Activated CD4-positive, alpha-beta memory T cell treated with anti-CD3 and anti-CD28 coated beads, Interleukin-2, amount 10 ng/mL, durations not matched to agents 7 days and 5 days (primary cell): ENCODE measurements at regions not wholly inside any gene's neighbourhood (a gene's known extent, or its start where the extent isn't known, plus 50 kb on each side); places are given as distances from the start of the nearest gene placed in this dataset.
"Not testable (repeated sequence)": the region's sequence is repeated elsewhere in the genome, so short reads cannot be mapped to it uniquely, and the experiment has no call there.

Source experiments
- CTCF ChIA-PET: fragments of 350-600 bp; sonication (Branson Sonifier 250); formaldehyde crosslinking; loops from one replicate; lab custom pipeline; 2021; ENCODE audit warnings: antibody characterized with exemption, inconsistent platforms; lab: Charles Lee
- POLR2A ChIA-PET: fragments of 350-600 bp; sonication (Branson Sonifier 250); formaldehyde crosslinking; loops from one replicate; lab custom pipeline; 2021; ENCODE audit warnings: antibody characterized with exemption; lab: Charles Lee
- DNase-seq: peaks from one replicate; pipeline ENCODE4 v3.0.0-alpha.2; 2020
- H3K27ac Mint-ChIP-seq: one replicate; pipeline ENCODE4 v1.8.0; 2021; ENCODE audit warnings: mild to moderate bottlenecking, mixed read lengths
- H3K27me3 Mint-ChIP-seq: one replicate; pipeline ENCODE4 v1.8.0; 2021; ENCODE audit warnings: mixed read lengths
- H3K36me3 Mint-ChIP-seq: one replicate; pipeline ENCODE4 v1.8.0; 2021; ENCODE audit warnings: low read depth, mixed read lengths
- H3K4me1 Mint-ChIP-seq: one replicate; pipeline ENCODE4 v1.8.0; 2021; ENCODE audit warnings: mixed read lengths
- H3K4me3 Mint-ChIP-seq: one replicate; pipeline ENCODE4 v1.8.0; 2021; ENCODE audit warnings: mild to moderate bottlenecking, mixed read lengths
- H3K9me3 Mint-ChIP-seq: one replicate; pipeline ENCODE4 v1.8.0; 2021; ENCODE audit warnings: mixed read lengths

DNA sequence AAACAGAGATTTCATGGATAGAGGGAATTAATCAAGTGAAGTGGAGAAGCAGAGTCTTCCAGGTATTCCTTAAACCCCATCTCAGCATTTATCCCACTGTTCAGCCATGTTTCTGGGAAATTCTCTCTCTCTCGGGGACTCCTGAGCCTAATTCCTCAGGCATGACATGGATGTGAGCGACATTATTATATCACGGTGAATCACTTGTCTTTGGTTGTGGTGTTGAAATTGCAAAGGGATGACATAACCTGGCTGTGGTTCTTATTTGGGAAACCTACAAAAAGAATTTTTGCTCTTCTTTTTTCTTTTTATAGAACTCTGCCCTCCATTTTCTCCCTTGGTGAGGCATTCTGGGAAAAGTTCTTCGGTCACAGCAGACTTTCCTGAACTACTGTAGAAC is 457.9 kb upstream of the PTGER4 start:
- H3K4me3 Mint-ChIP-seq = no peak overlapping the region

GRCh38 chr5:40221255-40221654 is 458.5 kb upstream of the PTGER4 start:
- Mint-ChIP-seq H3K9me3 (peaks cover 24% of the 10 kb centered on the region), H3K4me1 (peaks cover 53% of the 10 kb centered on the region), H3K36me3 (peaks cover 34% of the 10 kb centered on the region), H3K4me3 (no peak overlapping the region), H3K27ac (no peak overlapping the region), H3K27me3 (no peaks in the 10 kb centered on the region)
- ChIA-PET CTCF (no interaction called here), POLR2A (no interaction called here)
- DNase-seq = no peak

More for the DNA sequence above, 457.9 kb upstream of the PTGER4 start:
- Mint-ChIP-seq H3K4me1 (peaks cover 53% of the 10 kb centered on the region), H3K27me3 (no peaks in the 10 kb centered on the region), H3K9me3 (peaks cover 24% of the 10 kb centered on the region), H3K36me3 (peaks cover 34% of the 10 kb centered on the region), H3K27ac (no peak overlapping the region)
- no peak for DNase-seq
- ChIA-PET CTCF (no interaction called here), POLR2A (no interaction called here)

DNA sequence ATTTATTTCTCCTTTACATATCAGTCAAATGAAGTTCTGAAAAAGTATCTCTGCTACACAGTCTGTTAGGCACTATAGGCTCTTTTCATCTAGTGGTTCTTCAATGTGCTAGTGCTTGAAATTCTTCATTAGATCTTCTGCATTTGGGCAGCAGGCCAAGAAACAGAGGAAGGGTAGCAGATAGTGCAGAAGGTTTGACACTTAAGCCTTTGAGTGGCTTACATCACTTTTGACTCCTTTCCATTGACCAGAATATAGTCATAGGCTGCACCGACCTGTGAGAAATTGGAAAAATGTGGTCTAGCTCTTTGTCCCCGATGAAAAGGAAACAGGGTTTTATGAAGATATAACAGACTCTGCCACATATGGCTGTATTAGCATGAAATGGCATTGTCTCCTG is 459.5 kb upstream of the PTGER4 start:
- H3K9me3 Mint-ChIP-seq = peaks cover 24% of the 10 kb centered on the region
- DNase-seq = no peak
- no peak overlapping the region for H3K4me3 Mint-ChIP-seq
- H3K4me1 Mint-ChIP-seq = peaks cover 47% of the 10 kb centered on the region
- H3K36me3 Mint-ChIP-seq = peaks cover 30% of the 10 kb centered on the region
- H3K27me3 Mint-ChIP-seq = no peaks in the 10 kb centered on the region
- POLR2A ChIA-PET = no interaction called here
- CTCF ChIA-PET = no interaction called here
- no peak overlapping the region for H3K27ac Mint-ChIP-seq

DNA sequence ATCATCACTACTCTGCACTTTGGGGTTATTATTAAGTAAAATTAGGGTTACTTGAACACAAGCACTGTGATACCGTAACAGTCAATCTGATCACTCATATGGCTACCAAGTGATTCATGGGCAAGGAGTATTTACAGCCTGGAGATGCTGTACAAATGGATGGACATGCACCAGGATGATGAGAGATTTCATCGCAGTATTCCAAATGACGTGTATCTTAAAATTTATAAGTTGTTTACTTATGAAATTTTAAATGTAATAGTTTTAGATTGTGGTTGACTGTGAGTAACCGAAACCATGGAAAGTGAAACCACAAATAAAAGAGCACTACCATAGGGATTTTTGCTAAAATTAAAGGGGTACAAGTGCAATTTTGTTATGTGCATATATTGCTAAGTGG is 462.2 kb upstream of the PTGER4 start:
- ChIA-PET CTCF (interaction anchor here (1.6 kb wide), 1 partner anchor 13 kb away, joined by 3 read pairs; no protein-coding TSS in a partner anchor), POLR2A (no interaction called here)
- H3K9me3 Mint-ChIP-seq = peaks cover 27% of the 10 kb centered on the region
- no peaks in the 10 kb centered on the region for H3K27me3 Mint-ChIP-seq
- H3K4me3 Mint-ChIP-seq = no peak overlapping the region
- H3K4me1 Mint-ChIP-seq = peaks cover 26% of the 10 kb centered on the region
- DNase-seq = no peak
- H3K36me3 Mint-ChIP-seq = peaks cover 30% of the 10 kb centered on the region
- H3K27ac Mint-ChIP-seq = no peak overlapping the region

DNA sequence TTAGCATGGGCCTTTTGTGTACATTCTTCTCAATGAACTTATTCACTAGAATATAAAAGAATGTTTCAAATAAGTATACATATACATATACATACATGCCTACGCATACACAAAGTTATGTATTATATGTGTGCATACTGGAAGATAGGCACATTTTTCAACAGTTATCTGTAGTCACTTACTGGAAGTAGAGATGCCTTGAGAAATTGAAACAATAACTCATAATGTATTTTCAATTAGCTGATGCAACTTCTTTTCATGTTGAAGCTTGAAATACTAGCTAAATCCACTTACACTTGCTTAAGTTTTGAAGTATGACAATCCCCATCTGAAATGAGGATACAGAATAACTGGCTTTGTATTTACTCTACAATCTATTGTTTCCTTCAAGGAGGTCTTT is 469.0 kb upstream of the PTGER4 start:
- DNase-seq = no peak
- Mint-ChIP-seq H3K4me3 (no peak overlapping the region), H3K9me3 (peaks cover 10% of the 10 kb centered on the region), H3K27me3 (no peaks in the 10 kb centered on the region), H3K27ac (peak overlapping the region; percentile 52), H3K36me3 (peaks cover 6% of the 10 kb centered on the region), H3K4me1 (peaks cover 25% of the 10 kb centered on the region)
- ChIA-PET CTCF (interaction anchor here (1.5 kb wide), 1 partner anchor 13 kb away, joined by 4 read pairs; no protein-coding TSS in a partner anchor), POLR2A (interaction anchor here (1.2 kb wide), 1 partner anchor 13 kb away, joined by 4 read pairs; no protein-coding TSS in a partner anchor)

- peak overlapping the region; percentile 31 for H3K27ac Mint-ChIP-seq
- no peak overlapping the region for H3K4me3 Mint-ChIP-seq
- no peaks in the 10 kb centered on the region for H3K27me3 Mint-ChIP-seq
- H3K9me3 Mint-ChIP-seq = peaks cover 6% of the 10 kb centered on the region
- DNase-seq = no peak
- ChIA-PET POLR2A (interaction anchor here (0.8 to 1.4 kb wide), 3 partner anchors 18 to 231 kb away, joined by 3 read pairs; no protein-coding TSS in a partner anchor), CTCF (interaction anchor here (0.6 kb wide), 1 partner anchor 202 kb away, joined by 3 read pairs; no protein-coding TSS in a partner anchor)
- H3K36me3 Mint-ChIP-seq = peaks cover 6% of the 10 kb centered on the region
- peaks cover 25% of the 10 kb centered on the region for H3K4me1 Mint-ChIP-seq
Measured at GRCh38 chr5:40206030-40206429, 473.7 kb upstream of the PTGER4 start.

GRCh38 chr5:40204144-40204543 is 475.6 kb upstream of the PTGER4 start:
- no peak overlapping the region for H3K27ac Mint-ChIP-seq

DNA sequence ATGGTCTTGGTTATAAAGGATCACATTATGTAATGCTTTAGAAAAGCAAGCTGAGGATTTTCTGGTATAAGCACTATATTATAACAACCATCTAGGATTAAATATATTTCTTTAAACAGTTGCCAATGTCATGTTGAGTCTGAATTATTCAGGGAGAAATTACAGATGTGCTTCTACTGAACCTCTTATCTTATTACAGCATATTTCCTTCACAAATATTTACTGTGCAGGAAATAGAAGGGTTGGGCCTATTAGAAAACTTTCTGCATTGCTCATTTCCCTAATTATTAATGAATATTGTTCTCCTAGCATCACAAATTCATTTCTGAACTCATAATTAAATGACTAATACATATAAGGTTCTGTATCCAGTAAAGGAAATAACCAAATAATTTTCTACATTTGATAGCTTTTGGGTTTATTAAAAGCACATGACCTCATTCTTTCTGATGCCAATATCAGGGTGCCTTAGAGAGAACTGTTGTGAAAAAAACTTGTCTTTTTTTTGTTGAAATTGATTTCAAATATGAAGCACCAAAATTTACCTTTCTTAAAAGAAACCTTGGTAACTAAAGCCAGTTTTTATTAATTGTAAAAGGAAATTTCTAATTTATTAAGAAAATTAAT is 476.8 kb upstream of the PTGER4 start:
- peaks cover 5% of the 10 kb centered on the region for H3K9me3 Mint-ChIP-seq
- ChIA-PET POLR2A (no interaction called here), CTCF (no interaction called here)
- H3K27me3 Mint-ChIP-seq = no peaks in the 10 kb centered on the region
- peaks cover 14% of the 10 kb centered on the region for H3K4me1 Mint-ChIP-seq
- no peak overlapping the region for H3K4me3 Mint-ChIP-seq
- no peak for DNase-seq
- H3K36me3 Mint-ChIP-seq = peaks cover 5% of the 10 kb centered on the region
- H3K27ac Mint-ChIP-seq = no peak overlapping the region

More at GRCh38 chr5:40204144-40204543, 475.6 kb upstream of the PTGER4 start:
- Mint-ChIP-seq H3K4me3 (no peak overlapping the region), H3K4me1 (peaks cover 21% of the 10 kb centered on the region), H3K27me3 (no peaks in the 10 kb centered on the region), H3K36me3 (peaks cover 9% of the 10 kb centered on the region), H3K9me3 (peaks cover 7% of the 10 kb centered on the region)
- ChIA-PET CTCF (interaction anchor here (1.1 kb wide), 1 partner anchor 12 kb away, joined by 3 read pairs; no protein-coding TSS in a partner anchor), POLR2A (interaction anchor here (1.1 kb wide), 1 partner anchor 23 kb away, joined by 3 read pairs; no protein-coding TSS in a partner anchor)
- no peak for DNase-seq

DNA sequence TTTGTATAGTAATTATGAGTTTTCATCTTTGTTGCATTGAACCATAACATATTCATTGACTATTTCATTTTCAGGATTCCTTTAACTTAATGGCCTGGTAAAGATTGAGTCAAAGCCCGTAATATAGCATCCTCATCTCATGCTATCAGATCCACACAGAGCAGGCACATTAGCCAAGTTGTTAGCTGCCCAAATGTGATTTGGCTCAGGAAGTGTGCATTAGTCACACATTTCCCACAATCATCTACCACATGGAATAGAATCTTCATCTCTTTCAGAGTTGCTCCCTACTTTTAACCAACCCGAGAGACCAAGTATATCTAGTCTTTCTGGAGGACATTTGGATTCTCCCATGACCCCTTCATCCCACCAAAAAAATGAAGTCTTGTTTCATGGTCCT is 481.0 kb upstream of the PTGER4 start:
- Mint-ChIP-seq H3K27ac (no peak overlapping the region), H3K4me3 (no peak overlapping the region), H3K36me3 (peaks cover 7% of the 10 kb centered on the region), H3K4me1 (no peaks in the 10 kb centered on the region), H3K9me3 (peaks cover 8% of the 10 kb centered on the region), H3K27me3 (no peaks in the 10 kb centered on the region)
- POLR2A ChIA-PET = no interaction called here
- DNase-seq = no peak
- CTCF ChIA-PET = no interaction called here

- CTCF ChIA-PET, DNase-seq, H3K9me3 Mint-ChIP-seq, H3K27ac Mint-ChIP-seq, H3K36me3 Mint-ChIP-seq, POLR2A ChIA-PET, H3K27me3 Mint-ChIP-seq, H3K4me3 Mint-ChIP-seq, H3K4me1 Mint-ChIP-seq: not testable (repeated sequence)
Measured at GRCh38 chr5:40195574-40195973, 484.1 kb upstream of the PTGER4 start.

DNA sequence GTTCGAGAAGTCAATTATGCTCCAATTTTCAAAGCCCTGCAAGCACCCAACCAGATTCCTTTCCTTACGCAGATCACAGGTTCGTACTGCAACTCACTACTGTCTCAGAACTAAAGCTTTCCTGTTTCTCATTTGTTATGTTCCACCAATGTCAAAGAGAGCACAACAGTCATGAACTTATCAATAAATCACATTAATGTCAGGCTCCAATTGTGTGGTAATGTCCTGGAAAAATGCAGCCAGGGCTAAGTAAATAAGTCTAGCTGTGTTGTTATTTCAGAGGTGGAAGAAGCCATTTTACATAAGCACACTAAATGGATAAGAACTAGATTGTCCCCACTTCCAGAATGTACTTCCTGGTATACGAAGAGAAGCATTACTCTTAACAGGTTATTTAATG is 488.6 kb upstream of the PTGER4 start:
- no peak for DNase-seq
- ChIA-PET POLR2A (no interaction called here), CTCF (no interaction called here)
- H3K4me3 Mint-ChIP-seq = no peak overlapping the region
- no peaks in the 10 kb centered on the region for H3K27me3 Mint-ChIP-seq
- no peak overlapping the region for H3K27ac Mint-ChIP-seq
- H3K4me1 Mint-ChIP-seq = no peaks in the 10 kb centered on the region
- peaks cover 8% of the 10 kb centered on the region for H3K9me3 Mint-ChIP-seq
- peaks cover under 1% of the 10 kb centered on the region for H3K36me3 Mint-ChIP-seq

GRCh38 chr5:40172721-40173120 is 507.0 kb upstream of the PTGER4 start:
- peaks cover 10% of the 10 kb centered on the region for H3K36me3 Mint-ChIP-seq
- H3K4me1 Mint-ChIP-seq = no peaks in the 10 kb centered on the region
- H3K27me3 Mint-ChIP-seq = no peaks in the 10 kb centered on the region
- DNase-seq = no peak
- peaks cover 39% of the 10 kb centered on the region for H3K9me3 Mint-ChIP-seq
- no peak overlapping the region for H3K27ac Mint-ChIP-seq
- no peak overlapping the region for H3K4me3 Mint-ChIP-seq
- ChIA-PET CTCF (interaction anchor here (1.1 kb wide), 1 partner anchor 40 kb away, joined by 3 read pairs; no protein-coding TSS in a partner anchor), POLR2A (no interaction called here)

GRCh38 chr5:40171971-40172370 is 507.7 kb upstream of the PTGER4 start:
- ChIA-PET CTCF (no interaction called here), POLR2A (no interaction called here)
- Mint-ChIP-seq H3K27me3 (no peaks in the 10 kb centered on the region), H3K9me3 (peaks cover 38% of the 10 kb centered on the region), H3K4me1 (no peaks in the 10 kb centered on the region), H3K27ac (no peak overlapping the region), H3K36me3 (peaks cover 10% of the 10 kb centered on the region), H3K4me3 (no peak overlapping the region)
- no peak for DNase-seq
